Endothelial cell of umbilical vein (primary cell): ENCODE measurements at regions not wholly inside any gene's neighbourhood (a gene's known extent, or its start where the extent isn't known, plus 50 kb on each side); places are given as distances from the start of the nearest gene placed in this dataset.
"Not testable (repeated sequence)": the region's sequence is repeated elsewhere in the genome, so short reads cannot be mapped to it uniquely, and the experiment has no call there.

Experiments
- CTCF ChIP-seq, 2 donors: IDR thresholded peaks; 1 replicate in 1 of 2; 2 replicates in 1 of 2; pipeline ENCODE4 v1.5.1; 2011; ENCODE audit warnings: low read length in 2 of 2, mild to moderate bottlenecking in 2 of 2, moderate library complexity in 2 of 2, control low read depth in 1 of 2, inconsistent platforms in 1 of 2, low read depth in 1 of 2; ENCODE audit not compliant: insufficient read depth in 1 of 2; ENCODE audit errors: extremely low read depth in 1 of 2
- EZH2 ChIP-seq: IDR thresholded peaks from 2 replicates; pipeline ENCODE4 v1.6.1; 2012; ENCODE audit warnings: borderline replicate concordance, low read depth, mild to moderate bottlenecking, moderate library complexity, low read length, inconsistent platforms; ENCODE audit not compliant: severe bottlenecking
- FOS ChIP-seq: IDR thresholded peaks from 2 replicates; pipeline ENCODE4 v1.6.1; 2011; ENCODE audit warnings: mild to moderate bottlenecking, low read length, moderate library complexity, borderline replicate concordance; ENCODE audit not compliant: insufficient read depth
- GATA2 ChIP-seq: IDR thresholded peaks from 2 replicates; pipeline ENCODE4 v1.7.0; 2011; ENCODE audit warnings: low read depth, mild to moderate bottlenecking, moderate library complexity, mixed read lengths, low read length; ENCODE audit not compliant: insufficient read length, insufficient read depth
- JUN ChIP-seq: IDR thresholded peaks from 2 replicates; pipeline ENCODE4 v1.6.1; 2011; ENCODE audit warnings: borderline replicate concordance, low read depth; ENCODE audit not compliant: insufficient read length, insufficient read depth
- POLR2A ChIP-seq: IDR thresholded peaks from 2 replicates; pipeline ENCODE4 v1.6.1; 2012; ENCODE audit warnings: low read depth, mild to moderate bottlenecking, control low read depth, low read length
- POLR2AphosphoS5 ChIP-seq: IDR thresholded peaks from 2 replicates; pipeline ENCODE4 v1.6.1; 2012; ENCODE audit warnings: low read depth, mild to moderate bottlenecking, control low read depth, low read length, moderate library complexity; ENCODE audit not compliant: insufficient read depth
- TF ChIP-seq, protein P1 (sequence below): IDR thresholded peaks from 2 replicates; pipeline ENCODE4 v1.6.1; 2011; ENCODE audit not compliant: insufficient read depth, insufficient read length

DNA sequence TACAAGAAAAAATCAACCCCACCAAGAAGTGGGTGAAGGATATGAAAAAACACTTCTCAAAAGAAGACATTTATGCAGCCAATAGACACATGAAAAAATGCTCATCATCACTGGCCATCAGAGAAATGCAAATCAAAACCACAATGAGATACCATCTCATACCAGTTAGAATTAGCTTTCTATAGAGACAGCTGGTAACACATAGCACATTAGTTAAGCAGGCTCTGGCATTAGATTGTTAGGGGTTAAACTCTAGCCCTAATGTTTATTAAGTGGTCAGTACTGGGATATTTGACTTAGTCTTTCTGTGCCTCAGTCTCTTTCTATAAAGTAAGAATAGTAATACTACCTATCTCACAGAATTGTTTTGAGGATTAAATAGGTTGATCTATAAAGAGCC lies 65.2 kb upstream of the TGFBR2 start:
- TF ChIP-seq POLR2A; CTCF (IDR thresholded peaks at IDR 0.05; ENCODE audit: extremely low read depth in 1 of 2, insufficient read depth in 1 of 2, low read depth in 1 of 2, low read length in 2 of 2); POLR2AphosphoS5; EZH2; FOS; GATA2; JUN: not testable (repeated sequence)
- TF ChIP-seq, protein P1, sequence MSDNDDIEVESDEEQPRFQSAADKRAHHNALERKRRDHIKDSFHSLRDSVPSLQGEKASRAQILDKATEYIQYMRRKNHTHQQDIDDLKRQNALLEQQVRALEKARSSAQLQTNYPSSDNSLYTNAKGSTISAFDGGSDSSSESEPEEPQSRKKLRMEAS: not testable (repeated sequence)
